Colonic mucosa (tissue), 4 donors: ENCODE measurements at regions not wholly inside any gene's neighbourhood (a gene's known extent, or its start where the extent isn't known, plus 50 kb on each side); places are given as distances from the start of the nearest gene placed in this dataset.

ENCODE experiments used
- DNase-seq: peaks from one replicate; pipeline ENCODE4 v3.0.0-alpha.2; 2020
- H3K27ac ChIP-seq: fragments of 200-600 bp; one replicate; pipeline ENCODE4 v1.8.0; 2021
- H3K27me3 ChIP-seq: fragments of 200-600 bp; one replicate; pipeline ENCODE4 v1.8.0; 2021
- H3K36me3 ChIP-seq: fragments of 200-600 bp; one replicate; pipeline ENCODE4 v1.8.0; 2021
- H3K4me1 ChIP-seq: fragments of 200-600 bp; one replicate; pipeline ENCODE4 v1.8.0; 2021; ENCODE audit warnings: mild to moderate bottlenecking
- H3K4me3 ChIP-seq: fragments of 200-600 bp; one replicate; pipeline ENCODE4 v1.8.0; 2021
- H3K9ac ChIP-seq, 2 donors: one replicate each; pipeline ENCODE4 v1.7.0; 2013; ENCODE audit warnings: control low read depth in 2 of 2, low read depth in 2 of 2, low read length in 2 of 2
- H3K9me3 ChIP-seq: fragments of 200-600 bp; one replicate; pipeline ENCODE4 v1.8.0; 2021
- CTCF ChIP-seq: fragments of 200-600 bp; IDR thresholded peaks from one replicate; pipeline ENCODE4 v1.8.0; 2022; ENCODE audit warnings: antibody characterized with exemption, mild to moderate bottlenecking
- intact Hi-C: fragments of 100-400 bp; cut with DNase I; formaldehyde crosslinking; loops from one replicate; pipeline ENCODE4 v1.14.1; 2022
- donor health status: healthy.
- donor health status: DM: no; HTN: no; CAD: no.
- donor health status: DM: no; HTN: no; CAD: no.

GRCh38 chr13:54337540-54337939, 1308.9 kb downstream of the OLFM4 start:
- Histone ChIP-seq H3K9me3 (no peaks in the 10 kb centered on the region), H3K27me3 (no peaks in the 10 kb centered on the region), H3K4me3 (no peak overlapping the region), H3K4me1 (no peaks in the 10 kb centered on the region), H3K9ac (no peak overlapping the region), H3K27ac (no peak overlapping the region), H3K36me3 (no peaks in the 10 kb centered on the region)
- no peak for TF ChIP-seq CTCF
- intact Hi-C loops, result no loop called here
- no peak for DNase-seq

GRCh38 chr13:54347531-54347930, 1318.9 kb downstream of the OLFM4 start:
- intact Hi-C loops, result no loop called here
- no peaks in the 10 kb centered on the region for H3K27me3 ChIP-seq

GRCh38 chr13:54356209-54356608, 1327.6 kb downstream of the OLFM4 start:
- no peaks in the 10 kb centered on the region for H3K4me1 ChIP-seq
- H3K36me3 ChIP-seq, result no peaks in the 10 kb centered on the region
- intact Hi-C loops, result no loop called here
- no peak overlapping the region for H3K27ac ChIP-seq
- H3K27me3 ChIP-seq, result no peaks in the 10 kb centered on the region
- H3K9ac ChIP-seq, result no peak overlapping the region
- no peak for TF ChIP-seq CTCF
- DNase-seq, result no peak
- no peaks in the 10 kb centered on the region for H3K9me3 ChIP-seq
- H3K4me3 ChIP-seq, result no peak overlapping the region

More at GRCh38 chr13:54347531-54347930, 1318.9 kb downstream of the OLFM4 start:
- no peak for DNase-seq
- no peak overlapping the region for H3K4me3 ChIP-seq
- no peaks in the 10 kb centered on the region for H3K4me1 ChIP-seq
- H3K36me3 ChIP-seq, result no peaks in the 10 kb centered on the region
- no peak for TF ChIP-seq CTCF
- H3K9me3 ChIP-seq, result no peaks in the 10 kb centered on the region
- H3K27ac ChIP-seq, result no peak overlapping the region
- no peak overlapping the region for H3K9ac ChIP-seq

GRCh38 chr13:54356849-54357248, 1328.2 kb downstream of the OLFM4 start:
- Histone ChIP-seq H3K9me3 (no peaks in the 10 kb centered on the region), H3K9ac (no peak overlapping the region), H3K27ac (no peak overlapping the region), H3K4me1 (no peaks in the 10 kb centered on the region), H3K4me3 (no peak overlapping the region), H3K36me3 (no peaks in the 10 kb centered on the region), H3K27me3 (no peaks in the 10 kb centered on the region)
- intact Hi-C loops, result no loop called here
- TF ChIP-seq CTCF, result no peak
- no peak for DNase-seq

- Histone ChIP-seq H3K9me3 (no peaks in the 10 kb centered on the region), H3K9ac (no peak overlapping the region), H3K36me3 (no peaks in the 10 kb centered on the region), H3K27me3 (no peaks in the 10 kb centered on the region), H3K4me3 (no peak overlapping the region), H3K27ac (no peak overlapping the region), H3K4me1 (no peaks in the 10 kb centered on the region)
- no peak for TF ChIP-seq CTCF
- DNase-seq, result no peak
- intact Hi-C loops, result no loop called here
These were observed 1328.8 kb downstream of the OLFM4 start for GRCh38 chr13:54357284-54357933.
